NCI-H82 treated with DMSO at 0.1 percent for 48 hours (cell line): ENCODE measurements at regions not wholly inside any gene's neighbourhood (a gene's known extent, or its start where the extent isn't known, plus 50 kb on each side); places are given as distances from the start of the nearest gene placed in this dataset.

Experiments
- DNase-seq: peaks from one replicate; lab custom pipeline; 2025; ENCODE audit not compliant: unreplicated experiment; lab: John Stamatoyannopoulos, UW

- no peak for DNase-seq
Measured at GRCh38 chr6:119908157-119908556, 558.6 kb upstream of the MAN1A1 start.

GRCh38 chr6:119902681-119903080 is 553.1 kb upstream of the MAN1A1 start:
- DNase-seq: no peak

- DNase-seq: no peak
Measured at GRCh38 chr6:119896806-119897205, 547.2 kb upstream of the MAN1A1 start.

GRCh38 chr6:119895626-119896025 is 546.1 kb upstream of the MAN1A1 start:
- no peak for DNase-seq

- no peak for DNase-seq
Measured at GRCh38 chr6:119894811-119895210, 545.2 kb upstream of the MAN1A1 start.

- no peak for DNase-seq
Measured at GRCh38 chr6:119891644-119892043, 542.1 kb upstream of the MAN1A1 start.

GRCh38 chr6:119891206-119891605 is 541.6 kb upstream of the MAN1A1 start:
- DNase-seq: no peak

GRCh38 chr6:119890470-119890869 is 540.9 kb upstream of the MAN1A1 start:
- DNase-seq: peak; percentile 12

GRCh38 chr6:119887666-119888065 is 538.1 kb upstream of the MAN1A1 start:
- DNase-seq: peak; percentile 14

- DNase-seq: no peak
Measured at GRCh38 chr6:119881416-119881815, 531.9 kb upstream of the MAN1A1 start.

- DNase-seq: no peak
Measured at GRCh38 chr6:119880840-119881239, 531.3 kb upstream of the MAN1A1 start.

GRCh38 chr6:119879731-119880130 is 530.2 kb upstream of the MAN1A1 start:
- DNase-seq: no peak

- no peak for DNase-seq
Measured at GRCh38 chr6:119874381-119874780, 524.8 kb upstream of the MAN1A1 start.

GRCh38 chr6:119873107-119873506 is 523.5 kb upstream of the MAN1A1 start:
- no peak for DNase-seq

- no peak for DNase-seq
Measured at GRCh38 chr6:119871520-119871919, 522.0 kb upstream of the MAN1A1 start.

GRCh38 chr6:119865466-119866350 is 516.1 kb upstream of the MAN1A1 start:
- no peak for DNase-seq

- no peak for DNase-seq
Measured at GRCh38 chr6:119862719-119863118, 513.2 kb upstream of the MAN1A1 start.

GRCh38 chr6:119858901-119859300 is 509.3 kb upstream of the MAN1A1 start:
- no peak for DNase-seq

- no peak for DNase-seq
Measured at GRCh38 chr6:119856136-119856535, 506.6 kb upstream of the MAN1A1 start.

GRCh38 chr6:119848696-119849095 is 499.1 kb upstream of the MAN1A1 start:
- DNase-seq: no peak

- DNase-seq: no peak
Measured at GRCh38 chr6:119845161-119845560, 495.6 kb upstream of the MAN1A1 start.

GRCh38 chr6:119844387-119844786 is 494.8 kb upstream of the MAN1A1 start:
- peak; percentile 7 for DNase-seq

- DNase-seq: no peak
Measured at GRCh38 chr6:119842191-119842590, 492.6 kb upstream of the MAN1A1 start.
